ENCODE measurements at regions not wholly inside any gene's neighbourhood (a gene's known extent, or its start where the extent isn't known, plus 50 kb on each side); places are given as distances from the start of the nearest gene placed in this dataset.

GRCh38 chr12:89950421-89950820 lies 241.8 kb upstream of the ATP2B1 start:
- TF ChIP-seq EZH2 (optimal IDR thresholded peaks at IDR 0.05; ENCODE audit: low read depth, low read length) (no peak), EZH2phosphoT487 (IDR thresholded peaks at IDR 0.05; ENCODE audit: low read length) (no peak)
- TF ChIP-seq, protein P1, sequence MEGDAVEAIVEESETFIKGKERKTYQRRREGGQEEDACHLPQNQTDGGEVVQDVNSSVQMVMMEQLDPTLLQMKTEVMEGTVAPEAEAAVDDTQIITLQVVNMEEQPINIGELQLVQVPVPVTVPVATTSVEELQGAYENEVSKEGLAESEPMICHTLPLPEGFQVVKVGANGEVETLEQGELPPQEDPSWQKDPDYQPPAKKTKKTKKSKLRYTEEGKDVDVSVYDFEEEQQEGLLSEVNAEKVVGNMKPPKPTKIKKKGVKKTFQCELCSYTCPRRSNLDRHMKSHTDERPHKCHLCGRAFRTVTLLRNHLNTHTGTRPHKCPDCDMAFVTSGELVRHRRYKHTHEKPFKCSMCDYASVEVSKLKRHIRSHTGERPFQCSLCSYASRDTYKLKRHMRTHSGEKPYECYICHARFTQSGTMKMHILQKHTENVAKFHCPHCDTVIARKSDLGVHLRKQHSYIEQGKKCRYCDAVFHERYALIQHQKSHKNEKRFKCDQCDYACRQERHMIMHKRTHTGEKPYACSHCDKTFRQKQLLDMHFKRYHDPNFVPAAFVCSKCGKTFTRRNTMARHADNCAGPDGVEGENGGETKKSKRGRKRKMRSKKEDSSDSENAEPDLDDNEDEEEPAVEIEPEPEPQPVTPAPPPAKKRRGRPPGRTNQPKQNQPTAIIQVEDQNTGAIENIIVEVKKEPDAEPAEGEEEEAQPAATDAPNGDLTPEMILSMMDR (IDR thresholded peaks at IDR 0.05; ENCODE audit: low read length): no peak
